ENCODE measurements at regions not wholly inside any gene's neighbourhood (a gene's known extent, or its start where the extent isn't known, plus 50 kb on each side); places are given as distances from the start of the nearest gene placed in this dataset.

- H3K4me1 ChIP-seq (ENCODE audit: control insufficient read depth, extremely low read depth, insufficient read depth, low read length), result no peaks in the 10 kb centered on the region
- no peak overlapping the region for H3K4me3 ChIP-seq (ENCODE audit: control insufficient read depth in 2 of 3, extremely low read depth in 1 of 3, insufficient read depth in 2 of 3, low read depth in 1 of 3, low read length in 3 of 3)
- dilution Hi-C loops (cut with MboI; ENCODE audit: extremely low pct_ligation_motif_present, low sequenced_read_pairs), result no loop called here
- no peaks in the 10 kb centered on the region for H4K20me1 ChIP-seq (ENCODE audit: control insufficient read depth, extremely low read depth, insufficient read depth, low read length)
- H3K9me3 ChIP-seq (ENCODE audit: control insufficient read depth, low read depth, low read length), result no peaks in the 10 kb centered on the region
- DNase-seq (ENCODE audit: low read depth, low spot score) (no peak), FAIRE-seq (no peak)
- H3K27ac ChIP-seq (ENCODE audit: control insufficient read depth, insufficient read depth, low read length), result no peak overlapping the region
- H3K4me2 ChIP-seq (ENCODE audit: control insufficient read depth, extremely low read depth, insufficient read depth, low read depth, low read length), result no peak overlapping the region
- H2AFZ ChIP-seq (ENCODE audit: control insufficient read depth, low read length), result no peak overlapping the region
- H3K36me3 ChIP-seq (ENCODE audit: control insufficient read depth in 2 of 2, extremely low read depth in 1 of 2, insufficient read depth in 2 of 2, low read length in 2 of 2), result no peaks in the 10 kb centered on the region
- TF ChIP-seq CTCF (optimal IDR thresholded peaks at IDR 0.05 in 1 of 3, IDR thresholded peaks at IDR 0.05 in 1 of 3, conservative IDR thresholded peaks at IDR 0.05 in 1 of 3; ENCODE audit: extremely low read depth in 1 of 3, insufficient read depth in 2 of 3, low read length in 3 of 3) (no peak), EZH2 (IDR thresholded peaks at IDR 0.05; ENCODE audit: low read length) (no peak)
- no peaks in the 10 kb centered on the region for H3K27me3 ChIP-seq (ENCODE audit: control insufficient read depth, extremely low read depth, insufficient read depth, low read length)
- H3K9ac ChIP-seq (ENCODE audit: control insufficient read depth, extremely low read depth, insufficient read depth, low read length), result no peak overlapping the region
- no peaks in the 10 kb centered on the region for H3K79me2 ChIP-seq (ENCODE audit: control insufficient read depth, insufficient read depth, low read length)
- no peaks in the 10 kb centered on the region for H3K9me1 ChIP-seq (ENCODE audit: control insufficient read depth, extremely low read depth, insufficient read depth, low read length)
Measured at GRCh38 chr12:97967831-97968230, 505.2 kb downstream of the RMST start.

GRCh38 chr12:97968641-97969197 lies 506.1 kb downstream of the RMST start:
- Histone ChIP-seq H3K4me2 (ENCODE audit: control insufficient read depth, extremely low read depth, insufficient read depth, low read depth, low read length) (no peak overlapping the region), H3K4me1 (ENCODE audit: control insufficient read depth, extremely low read depth, insufficient read depth, low read length) (no peaks in the 10 kb centered on the region), H3K27ac (ENCODE audit: control insufficient read depth, insufficient read depth, low read length) (no peak overlapping the region), H3K9me3 (ENCODE audit: control insufficient read depth, low read depth, low read length) (no peaks in the 10 kb centered on the region), H3K79me2 (ENCODE audit: control insufficient read depth, insufficient read depth, low read length) (no peaks in the 10 kb centered on the region), H3K27me3 (ENCODE audit: control insufficient read depth, extremely low read depth, insufficient read depth, low read length) (no peaks in the 10 kb centered on the region), H3K9me1 (ENCODE audit: control insufficient read depth, extremely low read depth, insufficient read depth, low read length) (no peaks in the 10 kb centered on the region), H3K4me3 (ENCODE audit: control insufficient read depth in 2 of 3, extremely low read depth in 1 of 3, insufficient read depth in 2 of 3, low read depth in 1 of 3, low read length in 3 of 3) (no peak overlapping the region), H3K9ac (ENCODE audit: control insufficient read depth, extremely low read depth, insufficient read depth, low read length) (no peak overlapping the region), H2AFZ (ENCODE audit: control insufficient read depth, low read length) (no peak overlapping the region), H3K36me3 (ENCODE audit: control insufficient read depth in 2 of 2, extremely low read depth in 1 of 2, insufficient read depth in 2 of 2, low read length in 2 of 2) (no peaks in the 10 kb centered on the region), H4K20me1 (ENCODE audit: control insufficient read depth, extremely low read depth, insufficient read depth, low read length) (no peaks in the 10 kb centered on the region)
- DNase-seq (ENCODE audit: low read depth, low spot score) (no peak), FAIRE-seq (no peak)
- dilution Hi-C loops (cut with MboI; ENCODE audit: extremely low pct_ligation_motif_present, low sequenced_read_pairs), result no loop called here
- TF ChIP-seq EZH2 (IDR thresholded peaks at IDR 0.05; ENCODE audit: low read length) (no peak), CTCF (optimal IDR thresholded peaks at IDR 0.05 in 1 of 3, IDR thresholded peaks at IDR 0.05 in 1 of 3, conservative IDR thresholded peaks at IDR 0.05 in 1 of 3; ENCODE audit: extremely low read depth in 1 of 3, insufficient read depth in 2 of 3, low read length in 3 of 3) (no peak)

Data from keratinocyte (primary cell).